ENCODE measurements at regions not wholly inside any gene's neighbourhood (a gene's known extent, or its start where the extent isn't known, plus 50 kb on each side); places are given as distances from the start of the nearest gene placed in this dataset.

DNA sequence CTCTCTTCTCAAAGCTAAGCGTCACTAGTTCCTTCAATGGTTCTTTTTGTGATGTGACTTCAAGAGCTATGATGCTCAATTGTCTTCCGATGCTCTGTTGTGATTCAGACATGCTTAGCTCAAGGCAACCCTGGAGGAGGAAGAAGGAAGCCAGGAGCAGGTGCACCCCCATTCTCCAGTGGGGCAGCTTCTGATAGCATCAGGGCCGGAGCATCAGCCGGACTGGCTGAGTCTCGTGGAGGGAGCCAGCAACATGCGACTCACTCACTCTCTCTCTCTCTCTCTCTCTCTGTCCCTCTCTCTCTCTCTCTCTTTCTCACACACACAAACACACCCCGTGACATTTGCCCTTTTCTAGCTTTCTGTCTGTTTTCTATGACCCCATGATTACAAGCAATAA is 140.2 kb downstream of the HSD17B3 start:
- no peak for TF ChIP-seq POLR2A (IDR thresholded peaks at IDR 0.05)
- TF ChIP-seq CTCF (IDR thresholded peaks at IDR 0.05), result no peak

Measured in esophagus squamous epithelium (tissue), 4 donors.